Thymus (tissue), 11 donors: ENCODE measurements at regions not wholly inside any gene's neighbourhood (a gene's known extent, or its start where the extent isn't known, plus 50 kb on each side); places are given as distances from the start of the nearest gene placed in this dataset.

ENCODE experiments used
- DNase-seq, 9 donors: peaks; one replicate each; pipeline ENCODE4 v3.0.0-alpha.2; 2013; ENCODE audit warnings: low spot score in 9 of 9, low read depth in 6 of 9, missing footprints in 1 of 9
- H3K27ac ChIP-seq, 2 donors: one replicate each; pipeline ENCODE4 v1.5.1; 2013; ENCODE audit warnings: control low read depth in 1 of 2, low read depth in 1 of 2, low read length in 1 of 2, mild to moderate bottlenecking in 1 of 2, moderate library complexity in 1 of 2
- H3K27me3 ChIP-seq, 2 donors: one replicate each; pipeline ENCODE4 v1.5.1; 2013; ENCODE audit warnings: low read length in 1 of 2; ENCODE audit not compliant: control insufficient read depth in 2 of 2, insufficient read depth in 1 of 2
- H3K36me3 ChIP-seq, 2 donors: one replicate each; pipeline ENCODE4 v1.5.1; 2013; ENCODE audit warnings: low read length in 1 of 2, mild to moderate bottlenecking in 1 of 2, moderate library complexity in 1 of 2; ENCODE audit not compliant: control insufficient read depth in 2 of 2, insufficient read depth in 2 of 2
- H3K4me1 ChIP-seq, 2 donors: one replicate each; pipeline ENCODE4 v1.5.1; 2013; ENCODE audit warnings: low read length in 2 of 2; ENCODE audit not compliant: control insufficient read depth in 2 of 2, insufficient read depth in 2 of 2
- H3K4me3 ChIP-seq, 2 donors: one replicate each; pipeline ENCODE4 v1.5.1; 2013; ENCODE audit warnings: low read length in 2 of 2, control low read depth in 1 of 2, mild to moderate bottlenecking in 1 of 2
- H3K9me3 ChIP-seq, 2 donors: one replicate each; pipeline ENCODE4 v1.5.1; 2013; ENCODE audit warnings: low read length in 1 of 2, mild to moderate bottlenecking in 1 of 2; ENCODE audit not compliant: control insufficient read depth in 2 of 2, insufficient read depth in 1 of 2
- WGBS: extraction: QIAGEN DNeasy Blood & Tissue Kit; methylation state at CpG from one replicate; pipeline ENCODE4 v1.1.7; 2013; 5-methylcytosine and 5-hydroxymethylcytosine counted together
- donor health status: healthy.

GRCh38 chr11:8327761-8328192 is 64.1 kb upstream of the LMO1 start:
- no peak for DNase-seq
- no peaks in the 10 kb centered on the region for H3K4me1 ChIP-seq
- 86% methylated on average over 3 of the region's 3 CpGs for WGBS
- H3K27me3 ChIP-seq = peaks cover 0 to 6% of the 10 kb centered on the region in 2 donors
- no peak overlapping the region for H3K27ac ChIP-seq
- no peaks in the 10 kb centered on the region for H3K9me3 ChIP-seq
- H3K4me3 ChIP-seq = no peak overlapping the region
- no peaks in the 10 kb centered on the region for H3K36me3 ChIP-seq

GRCh38 chr11:8326337-8326736 is 62.7 kb upstream of the LMO1 start:
- Histone ChIP-seq H3K27ac (no peak overlapping the region), H3K36me3 (no peaks in the 10 kb centered on the region), H3K4me3 (no peak overlapping the region), H3K4me1 (no peaks in the 10 kb centered on the region), H3K27me3 (peaks cover 0 to 6% of the 10 kb centered on the region in 2 donors), H3K9me3 (no peaks in the 10 kb centered on the region)
- 97% methylated on average over 3 of the region's 3 CpGs for WGBS
- DNase-seq = no peak

GRCh38 chr11:8325591-8326304 is 62.1 kb upstream of the LMO1 start:
- no peak for DNase-seq
- Histone ChIP-seq H3K9me3 (no peaks in the 10 kb centered on the region), H3K27me3 (peaks cover 0 to 6% of the 10 kb centered on the region in 2 donors), H3K27ac (no peak overlapping the region), H3K4me3 (no peak overlapping the region), H3K4me1 (no peaks in the 10 kb centered on the region), H3K36me3 (no peaks in the 10 kb centered on the region)
- 94% methylated on average over 9 of the region's 9 CpGs for WGBS

- no peaks in the 10 kb centered on the region for H3K36me3 ChIP-seq
- no peaks in the 10 kb centered on the region for H3K9me3 ChIP-seq
- H3K4me1 ChIP-seq = no peaks in the 10 kb centered on the region
- no peaks in the 10 kb centered on the region for H3K27me3 ChIP-seq
- no peak for DNase-seq
- no peak overlapping the region for H3K27ac ChIP-seq
- WGBS = 93% methylated on average over 13 of the region's 13 CpGs
- no peak overlapping the region for H3K4me3 ChIP-seq
These were observed 59.7 kb upstream of the LMO1 start for GRCh38 chr11:8323161-8323935.

GRCh38 chr11:8321876-8322275 is 58.2 kb upstream of the LMO1 start:
- Histone ChIP-seq H3K27ac (no peak overlapping the region), H3K4me3 (no peak overlapping the region), H3K4me1 (no peaks in the 10 kb centered on the region), H3K36me3 (no peaks in the 10 kb centered on the region), H3K9me3 (no peaks in the 10 kb centered on the region), H3K27me3 (no peaks in the 10 kb centered on the region)
- DNase-seq = no peak
- WGBS = 96% methylated on average over 10 of the region's 10 CpGs

GRCh38 chr11:8320076-8320475 is 56.4 kb upstream of the LMO1 start:
- DNase-seq = no peak
- H3K4me3 ChIP-seq = no peak overlapping the region
- H3K27me3 ChIP-seq = no peaks in the 10 kb centered on the region
- no peaks in the 10 kb centered on the region for H3K4me1 ChIP-seq
- H3K9me3 ChIP-seq = no peaks in the 10 kb centered on the region
- 92% methylated on average over 5 of the region's 5 CpGs for WGBS
- H3K36me3 ChIP-seq = no peaks in the 10 kb centered on the region
- no peak overlapping the region for H3K27ac ChIP-seq

GRCh38 chr11:8318536-8318935 is 54.9 kb upstream of the LMO1 start:
- WGBS = 78% methylated on average over 7 of the region's 7 CpGs
- Histone ChIP-seq H3K9me3 (no peaks in the 10 kb centered on the region), H3K4me1 (no peaks in the 10 kb centered on the region), H3K27me3 (no peaks in the 10 kb centered on the region), H3K4me3 (no peak overlapping the region), H3K27ac (no peak overlapping the region), H3K36me3 (no peaks in the 10 kb centered on the region)
- DNase-seq = no peak

- WGBS = 85% methylated on average over 2 of the region's 2 CpGs
- no peak overlapping the region for H3K4me3 ChIP-seq
- no peaks in the 10 kb centered on the region for H3K9me3 ChIP-seq
- H3K27ac ChIP-seq = no peak overlapping the region
- no peak for DNase-seq
- H3K27me3 ChIP-seq = no peaks in the 10 kb centered on the region
- H3K4me1 ChIP-seq = no peaks in the 10 kb centered on the region
- no peaks in the 10 kb centered on the region for H3K36me3 ChIP-seq
These were observed 53.5 kb upstream of the LMO1 start for GRCh38 chr11:8317159-8317558.

- Histone ChIP-seq H3K27ac (no peak overlapping the region), H3K4me1 (no peaks in the 10 kb centered on the region), H3K27me3 (no peaks in the 10 kb centered on the region), H3K4me3 (no peak overlapping the region), H3K9me3 (no peaks in the 10 kb centered on the region), H3K36me3 (no peaks in the 10 kb centered on the region)
- DNase-seq = no peak
- 95% methylated on average over 9 of the region's 9 CpGs for WGBS
These were observed 52.3 kb upstream of the LMO1 start for GRCh38 chr11:8315954-8316353.
